GM18861 (cell line): ENCODE measurements at regions not wholly inside any gene's neighbourhood (a gene's known extent, or its start where the extent isn't known, plus 50 kb on each side); places are given as distances from the start of the nearest gene placed in this dataset.
"Not testable (repeated sequence)": the region's sequence is repeated elsewhere in the genome, so short reads cannot be mapped to it uniquely, and the experiment has no call there.

Source experiments
- ATAC-seq: cut with Tn5 transposase; IDR thresholded peaks from one replicate; pipeline ENCODE4 v1.9.1; 2021; ENCODE audit not compliant: unreplicated experiment

- ATAC-seq = no peak
Measured at GRCh38 chr2:187075671-187076070, 226.7 kb upstream of the ZSWIM2 start.

GRCh38 chr2:187075199-187075635 is 226.2 kb upstream of the ZSWIM2 start:
- no peak for ATAC-seq

GRCh38 chr2:187058198-187058597 is 209.2 kb upstream of the ZSWIM2 start:
- ATAC-seq = no peak

- no peak for ATAC-seq
Measured at GRCh38 chr2:187057466-187057865, 208.5 kb upstream of the ZSWIM2 start.

GRCh38 chr2:187056416-187057334 is 207.7 kb upstream of the ZSWIM2 start:
- no peak for ATAC-seq

- ATAC-seq = no peak
Measured at GRCh38 chr2:187055463-187055862, 206.5 kb upstream of the ZSWIM2 start.

- ATAC-seq = no peak
Measured at GRCh38 chr2:187054501-187055319, 205.7 kb upstream of the ZSWIM2 start.

- peak; percentile 86 for ATAC-seq
Measured at GRCh38 chr2:187051350-187051749, 202.4 kb upstream of the ZSWIM2 start.

GRCh38 chr2:187050409-187050998 is 201.5 kb upstream of the ZSWIM2 start:
- ATAC-seq = no peak

GRCh38 chr2:187037310-187037709 is 188.3 kb upstream of the ZSWIM2 start:
- no peak for ATAC-seq

- ATAC-seq = no peak
Measured at GRCh38 chr2:187034434-187034833, 185.5 kb upstream of the ZSWIM2 start.

- ATAC-seq = no peak
Measured at GRCh38 chr2:187024739-187025138, 175.8 kb upstream of the ZSWIM2 start.

- not testable (repeated sequence) for ATAC-seq
Measured at GRCh38 chr2:187023996-187024395, 175.0 kb upstream of the ZSWIM2 start.

- ATAC-seq = no peak
Measured at GRCh38 chr2:187017438-187017837, 168.5 kb upstream of the ZSWIM2 start.

- no peak for ATAC-seq
Measured at GRCh38 chr2:187013058-187013457, 164.1 kb upstream of the ZSWIM2 start.

- no peak for ATAC-seq
Measured at GRCh38 chr2:187011206-187011832, 162.3 kb upstream of the ZSWIM2 start.

- ATAC-seq = no peak
Measured at GRCh38 chr2:187009483-187010239, 160.7 kb upstream of the ZSWIM2 start.

- ATAC-seq = no peak
Measured at GRCh38 chr2:187008111-187008510, 159.1 kb upstream of the ZSWIM2 start.

- no peak for ATAC-seq
Measured at GRCh38 chr2:187003611-187004010, 154.6 kb upstream of the ZSWIM2 start.

GRCh38 chr2:187003038-187003554 is 154.1 kb upstream of the ZSWIM2 start:
- no peak for ATAC-seq
